Vagina (tissue), 2 donors: ENCODE measurements at regions not wholly inside any gene's neighbourhood (a gene's known extent, or its start where the extent isn't known, plus 50 kb on each side); places are given as distances from the start of the nearest gene placed in this dataset.

Source experiments
- CTCF ChIP-seq, 3 experiments: fragments of 450-650 bp in 2 of 3; fragments of 200-600 bp in 1 of 3; sonication (generic) in 1 of 3; IDR thresholded peaks; one replicate each; pipeline ENCODE4 v1.5.1; 2017 to 2019; ENCODE audit warnings: antibody characterized with exemption in 3 of 3, mild to moderate bottlenecking in 2 of 3, moderate library complexity in 2 of 3
- POLR2A ChIP-seq, 2 donors: fragments of 450-650 bp; IDR thresholded peaks; one replicate each; pipeline ENCODE4 v1.6.1; 2017; ENCODE audit warnings: antibody characterized with exemption in 2 of 2, mild to moderate bottlenecking in 2 of 2, moderate library complexity in 2 of 2
- POLR2AphosphoS5 ChIP-seq, 2 donors: sonication (generic); formaldehyde crosslinking; IDR thresholded peaks; one replicate each; pipeline ENCODE4 v1.9.0; 2017; ENCODE audit warnings: antibody characterized with exemption in 2 of 2, mild to moderate bottlenecking in 2 of 2, low read depth in 1 of 2; ENCODE audit not compliant: insufficient read depth in 1 of 2

GRCh38 chr22:35198738-35199137 is 58.6 kb upstream of the HMGXB4 start:
- TF ChIP-seq CTCF (IDR thresholded peaks at IDR 0.05) (no peak), POLR2A (IDR thresholded peaks at IDR 0.05) (no peak), POLR2AphosphoS5 (IDR thresholded peaks at IDR 0.05; ENCODE audit: insufficient read depth in 1 of 2, low read depth in 1 of 2) (no peak)
